Endodermal cell (in vitro differentiated cells): ENCODE measurements at regions not wholly inside any gene's neighbourhood (a gene's known extent, or its start where the extent isn't known, plus 50 kb on each side); places are given as distances from the start of the nearest gene placed in this dataset.

Experiments
- DNase-seq: peaks from one replicate; pipeline ENCODE4 v3.0.0-alpha.2; 2017
- H3K27ac ChIP-seq: 2 replicates; pipeline ENCODE4 v1.5.1; 2013; ENCODE audit warnings: mild to moderate bottlenecking, low read depth, low read length, moderate library complexity
- H3K27me3 ChIP-seq: 2 replicates; pipeline ENCODE4 v1.6.1; 2013; ENCODE audit warnings: mild to moderate bottlenecking, low read length, moderate library complexity; ENCODE audit not compliant: insufficient read depth, control insufficient read depth, poor library complexity, severe bottlenecking
- H3K36me3 ChIP-seq: 2 replicates; pipeline ENCODE4 v1.7.0; 2013; ENCODE audit warnings: mild to moderate bottlenecking, low read length, moderate library complexity; ENCODE audit not compliant: control insufficient read depth, insufficient read depth
- H3K4me1 ChIP-seq: one replicate; pipeline ENCODE4 v1.7.0; 2013; ENCODE audit warnings: low read length; ENCODE audit not compliant: control insufficient read depth, insufficient read depth
- H3K4me3 ChIP-seq: 2 replicates; pipeline ENCODE4 v1.5.1; 2013; ENCODE audit warnings: mild to moderate bottlenecking, low read length, moderate library complexity
- H3K9ac ChIP-seq: 2 replicates; pipeline ENCODE4 v1.6.1; 2013; ENCODE audit warnings: mild to moderate bottlenecking, low read length, moderate library complexity; ENCODE audit not compliant: poor library complexity, severe bottlenecking; ENCODE audit errors: extremely low read depth
- H3K9me3 ChIP-seq: 2 replicates; pipeline ENCODE4 v1.6.1; 2013; ENCODE audit warnings: mild to moderate bottlenecking, low read length, moderate library complexity; ENCODE audit not compliant: control insufficient read depth
- H3K27ac Mint-ChIP-seq: 2 replicates; pipeline ENCODE4 v1.8.0; 2020; ENCODE audit warnings: mixed read lengths
- H3K27me3 Mint-ChIP-seq: 2 replicates; pipeline ENCODE4 v1.8.0; 2021; ENCODE audit warnings: mild to moderate bottlenecking, mixed read lengths; ENCODE audit not compliant: insufficient read depth
- H3K36me3 Mint-ChIP-seq: 2 replicates; pipeline ENCODE4 v1.8.0; 2020; ENCODE audit warnings: low read depth, mixed read lengths
- H3K4me1 Mint-ChIP-seq: 2 replicates; pipeline ENCODE4 v1.8.0; 2020; ENCODE audit warnings: mixed read lengths
- H3K4me3 Mint-ChIP-seq: 2 replicates; pipeline ENCODE4 v1.8.0; 2020; ENCODE audit warnings: mild to moderate bottlenecking, moderate library complexity, mixed read lengths
- H3K9me3 Mint-ChIP-seq: 2 replicates; pipeline ENCODE4 v1.8.0; 2020; ENCODE audit warnings: mild to moderate bottlenecking, mixed read lengths
- WGBS, 2 experiments: methylation state at CpG; one replicate each; pipeline versions ENCODE4 v1.1.5 to v1.1.7; 2013; ENCODE audit warnings: missing lambda C conversion rate in 2 of 2, mixed read lengths in 1 of 2; ENCODE audit not compliant: insufficient coverage in 1 of 2, insufficient read length in 1 of 2; 5-methylcytosine and 5-hydroxymethylcytosine counted together
- TF ChIP-seq, protein P1 (sequence below): fragments of 200-600 bp; sonication (generic); conservative IDR thresholded peaks from 2 replicates; pipeline ENCODE4 v1.5.0; 2021; ENCODE audit warnings: antibody characterized with exemption, mild to moderate bottlenecking

DNA sequence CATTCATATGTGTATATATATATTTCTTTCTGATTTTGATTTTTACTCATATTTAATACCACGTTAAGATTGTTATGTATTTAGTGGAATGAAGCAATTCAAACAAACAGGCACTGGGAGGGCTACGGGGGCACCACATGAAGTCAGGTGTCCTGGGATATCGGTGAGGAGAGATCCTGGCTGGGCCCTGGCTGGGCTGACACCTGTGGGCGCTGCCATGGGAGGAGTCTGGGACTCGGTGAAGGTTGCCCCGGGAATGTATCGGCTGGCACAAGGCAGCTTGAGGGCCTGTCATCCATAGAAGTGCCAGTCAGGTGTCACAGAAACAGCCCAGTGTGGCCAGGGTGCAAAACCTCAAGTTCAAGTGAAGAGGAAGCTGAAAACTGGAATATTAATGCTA lies 766.9 kb upstream of the ARPP21 start:
- WGBS, 2 experiments, result 92 to 93% methylated on average over 3 to 7 of the region's 7 CpGs
- TF ChIP-seq, protein P1, sequence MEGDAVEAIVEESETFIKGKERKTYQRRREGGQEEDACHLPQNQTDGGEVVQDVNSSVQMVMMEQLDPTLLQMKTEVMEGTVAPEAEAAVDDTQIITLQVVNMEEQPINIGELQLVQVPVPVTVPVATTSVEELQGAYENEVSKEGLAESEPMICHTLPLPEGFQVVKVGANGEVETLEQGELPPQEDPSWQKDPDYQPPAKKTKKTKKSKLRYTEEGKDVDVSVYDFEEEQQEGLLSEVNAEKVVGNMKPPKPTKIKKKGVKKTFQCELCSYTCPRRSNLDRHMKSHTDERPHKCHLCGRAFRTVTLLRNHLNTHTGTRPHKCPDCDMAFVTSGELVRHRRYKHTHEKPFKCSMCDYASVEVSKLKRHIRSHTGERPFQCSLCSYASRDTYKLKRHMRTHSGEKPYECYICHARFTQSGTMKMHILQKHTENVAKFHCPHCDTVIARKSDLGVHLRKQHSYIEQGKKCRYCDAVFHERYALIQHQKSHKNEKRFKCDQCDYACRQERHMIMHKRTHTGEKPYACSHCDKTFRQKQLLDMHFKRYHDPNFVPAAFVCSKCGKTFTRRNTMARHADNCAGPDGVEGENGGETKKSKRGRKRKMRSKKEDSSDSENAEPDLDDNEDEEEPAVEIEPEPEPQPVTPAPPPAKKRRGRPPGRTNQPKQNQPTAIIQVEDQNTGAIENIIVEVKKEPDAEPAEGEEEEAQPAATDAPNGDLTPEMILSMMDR, result no peak

DNA sequence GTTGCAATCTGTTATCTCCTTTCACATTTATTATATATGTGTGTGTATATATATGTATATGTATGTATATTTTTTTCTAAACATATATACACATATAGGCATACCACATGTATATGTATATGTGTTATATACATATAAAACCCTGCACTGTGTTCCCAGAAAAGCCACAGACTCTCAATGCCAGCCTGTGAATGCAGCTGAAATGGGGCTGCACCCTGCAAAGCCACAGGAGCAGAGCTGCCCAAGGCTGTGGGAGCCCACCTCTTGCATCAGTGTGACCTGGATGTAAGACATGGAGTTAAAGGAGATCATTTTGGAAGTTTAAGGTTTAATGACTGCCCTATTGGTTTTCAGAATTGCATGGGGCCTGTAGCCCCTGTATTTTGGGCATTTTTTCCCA lies 762.3 kb upstream of the ARPP21 start:
- DNase-seq, result no peak
- Mint-ChIP-seq H3K9me3 (no peaks in the 10 kb centered on the region), H3K4me1 (no peaks in the 10 kb centered on the region), H3K36me3 (no peaks in the 10 kb centered on the region), H3K27me3 (no peaks in the 10 kb centered on the region), H3K4me3 (no peak overlapping the region), H3K27ac (no peak overlapping the region)
- TF ChIP-seq, protein P1, result no peak
- H3K36me3 ChIP-seq, result no peaks in the 10 kb centered on the region
- no peaks in the 10 kb centered on the region for H3K9me3 ChIP-seq
- no peaks in the 10 kb centered on the region for H3K27me3 ChIP-seq
- H3K4me1 ChIP-seq, result no peaks in the 10 kb centered on the region
- H3K4me3 ChIP-seq, result no peak overlapping the region
- no peak overlapping the region for H3K9ac ChIP-seq
- no peak overlapping the region for H3K27ac ChIP-seq

More for the DNA sequence above, 766.9 kb upstream of the ARPP21 start:
- Histone ChIP-seq H3K36me3 (no peaks in the 10 kb centered on the region), H3K27ac (no peak overlapping the region), H3K4me1 (no peaks in the 10 kb centered on the region), H3K4me3 (no peak overlapping the region), H3K27me3 (no peaks in the 10 kb centered on the region), H3K9me3 (no peaks in the 10 kb centered on the region), H3K9ac (no peak overlapping the region)
- H3K4me1 Mint-ChIP-seq, result no peaks in the 10 kb centered on the region
- no peaks in the 10 kb centered on the region for H3K27me3 Mint-ChIP-seq
- no peak for DNase-seq
- H3K4me3 Mint-ChIP-seq, result no peak overlapping the region
- no peaks in the 10 kb centered on the region for H3K9me3 Mint-ChIP-seq
- H3K36me3 Mint-ChIP-seq, result no peaks in the 10 kb centered on the region
- no peak overlapping the region for H3K27ac Mint-ChIP-seq

DNA sequence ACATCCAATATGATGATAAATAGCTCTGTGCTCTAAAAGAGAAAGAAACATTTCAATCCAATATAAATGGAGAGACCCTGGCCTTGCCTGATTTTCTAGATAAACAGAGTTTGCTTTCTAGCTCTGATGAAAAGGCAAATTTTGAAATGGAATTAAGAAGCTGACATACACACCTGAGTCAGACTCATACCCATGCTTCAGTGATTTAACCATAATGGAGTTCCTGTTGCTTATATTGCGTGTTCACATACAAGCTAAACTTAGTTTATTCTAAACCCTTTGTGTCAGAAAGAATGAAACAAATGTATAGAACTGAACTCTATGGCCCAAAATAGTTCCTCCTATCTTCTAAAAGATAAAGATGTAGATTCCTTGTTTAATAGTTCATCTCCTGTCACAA lies 760.8 kb upstream of the ARPP21 start:
- Histone ChIP-seq H3K9ac (no peak overlapping the region), H3K27me3 (no peaks in the 10 kb centered on the region), H3K9me3 (no peaks in the 10 kb centered on the region), H3K27ac (no peak overlapping the region), H3K4me3 (no peak overlapping the region), H3K36me3 (no peaks in the 10 kb centered on the region), H3K4me1 (no peaks in the 10 kb centered on the region)
- Mint-ChIP-seq H3K27me3 (no peaks in the 10 kb centered on the region), H3K4me3 (no peak overlapping the region), H3K9me3 (no peaks in the 10 kb centered on the region), H3K36me3 (no peaks in the 10 kb centered on the region), H3K27ac (no peak overlapping the region), H3K4me1 (no peaks in the 10 kb centered on the region)
- WGBS, 2 experiments, result 90 to 100% methylated on average over 1 of the region's 1 CpG
- DNase-seq, result no peak
- TF ChIP-seq, protein P1, result no peak
